Breast epithelium (tissue), 4 donors: ENCODE measurements at regions not wholly inside any gene's neighbourhood (a gene's known extent, or its start where the extent isn't known, plus 50 kb on each side); places are given as distances from the start of the nearest gene placed in this dataset.
"Not testable (repeated sequence)": the region's sequence is repeated elsewhere in the genome, so short reads cannot be mapped to it uniquely, and the experiment has no call there.

ENCODE experiments used
- DNase-seq, 2 donors: peaks; one replicate each; pipeline ENCODE4 v3.0.0-alpha.2; 2019; ENCODE audit warnings: low spot score in 2 of 2
- H3K27ac ChIP-seq, 2 donors: fragments of 200-600 bp; sonication (generic) in 1 of 2; one replicate each; pipeline ENCODE4 v1.5.1; 2016 to 2019; ENCODE audit warnings: mild to moderate bottlenecking in 1 of 2
- H3K27me3 ChIP-seq, 2 donors: fragments of 200-600 bp; sonication (generic) in 1 of 2; one replicate each; pipeline versions ENCODE4 v1.5.1 to v1.6.0; 2017 to 2019; ENCODE audit warnings: control low read depth in 1 of 2, mild to moderate bottlenecking in 1 of 2
- H3K36me3 ChIP-seq: fragments of 200-600 bp; one replicate; pipeline ENCODE4 v1.5.1; 2019
- H3K4me1 ChIP-seq, 2 donors: fragments of 200-600 bp; sonication (generic); one replicate each; pipeline ENCODE4 v1.5.1; 2016 to 2019; ENCODE audit warnings: control low read depth in 1 of 2
- H3K4me3 ChIP-seq, 3 donors: fragments of 200-600 bp; sonication (generic); 1 replicate in 2 of 3; 2 replicates in 1 of 3; pipeline ENCODE4 v1.5.1; 2016 to 2019; ENCODE audit warnings: mild to moderate bottlenecking in 3 of 3, moderate library complexity in 2 of 3
- H3K9me3 ChIP-seq, 2 donors: fragments of 200-600 bp; sonication (generic) in 1 of 2; one replicate each; pipeline ENCODE4 v1.5.1; 2016 to 2019; ENCODE audit warnings: control low read depth in 1 of 2
- CTCF ChIP-seq, 3 donors: fragments of 450-650 bp; IDR thresholded peaks; one replicate each; pipeline ENCODE4 v1.5.1; 2016 to 2017; ENCODE audit warnings: antibody characterized with exemption in 3 of 3, mild to moderate bottlenecking in 3 of 3, moderate library complexity in 3 of 3
- POLR2A ChIP-seq: fragments of 450-650 bp; IDR thresholded peaks from one replicate; pipeline ENCODE4 v1.6.1; 2016; ENCODE audit warnings: antibody characterized with exemption, mild to moderate bottlenecking, moderate library complexity
- POLR2AphosphoS5 ChIP-seq, 3 donors: sonication (generic); formaldehyde crosslinking; IDR thresholded peaks; one replicate each; pipeline ENCODE4 v1.6.1; 2017; ENCODE audit warnings: antibody characterized with exemption in 3 of 3
- intact Hi-C: fragments of 100-400 bp; cut with DNase I; formaldehyde crosslinking; loops from one replicate; pipeline ENCODE4 v1.15.1; 2023; ENCODE audit warnings: low total_unique reads

- no peaks in the 10 kb centered on the region for H3K9me3 ChIP-seq
- H3K36me3 ChIP-seq, result no peaks in the 10 kb centered on the region
- TF ChIP-seq POLR2A (no peak), POLR2AphosphoS5 (IDR thresholded peaks at IDR 0.05) (no peak), CTCF (IDR thresholded peaks at IDR 0.05) (no peak)
- no peak for DNase-seq
- H3K4me3 ChIP-seq, result no peak overlapping the region
- intact Hi-C loops, result no loop called here
- no peaks in the 10 kb centered on the region for H3K4me1 ChIP-seq
- no peak overlapping the region for H3K27ac ChIP-seq
- H3K27me3 ChIP-seq, result no peaks in the 10 kb centered on the region
Observed at GRCh38 chr11:70558681-70559080, 160.4 kb downstream of the CTTN start.

GRCh38 chr11:70559516-70559915 is 161.2 kb downstream of the CTTN start:
- H3K4me3 ChIP-seq, result no peak overlapping the region
- H3K4me1 ChIP-seq, result no peaks in the 10 kb centered on the region
- H3K36me3 ChIP-seq, result no peaks in the 10 kb centered on the region
- no peak for DNase-seq
- H3K27ac ChIP-seq, result no peak overlapping the region
- H3K27me3 ChIP-seq, result no peaks in the 10 kb centered on the region
- intact Hi-C loops, result no loop called here
- no peak for TF ChIP-seq CTCF (IDR thresholded peaks at IDR 0.05)
- TF ChIP-seq POLR2A, result no peak
- TF ChIP-seq POLR2AphosphoS5 (IDR thresholded peaks at IDR 0.05), result no peak
- no peaks in the 10 kb centered on the region for H3K9me3 ChIP-seq

GRCh38 chr11:70560621-70561020 is 162.3 kb downstream of the CTTN start:
- H3K4me3 ChIP-seq, H3K4me1 ChIP-seq, DNase-seq, intact Hi-C loops, H3K27me3 ChIP-seq, H3K36me3 ChIP-seq, H3K9me3 ChIP-seq, H3K27ac ChIP-seq: not testable (repeated sequence)

- Histone ChIP-seq H3K27ac (no peak overlapping the region), H3K36me3 (no peaks in the 10 kb centered on the region), H3K9me3 (no peaks in the 10 kb centered on the region), H3K27me3 (no peaks in the 10 kb centered on the region), H3K4me1 (peaks cover 0 to 4% of the 10 kb centered on the region in 2 donors), H3K4me3 (no peak overlapping the region)
- TF ChIP-seq CTCF (IDR thresholded peaks at IDR 0.05) (no peak), POLR2AphosphoS5 (IDR thresholded peaks at IDR 0.05) (no peak), POLR2A (no peak)
- intact Hi-C loops, result no loop called here
- DNase-seq, result no peak
Observed at GRCh38 chr11:70566768-70567530, 168.6 kb downstream of the CTTN start.

GRCh38 chr11:70567680-70568034 is 169.3 kb downstream of the CTTN start:
- no peaks in the 10 kb centered on the region for H3K27me3 ChIP-seq

More at GRCh38 chr11:70567680-70568034, 169.3 kb downstream of the CTTN start:
- H3K4me3 ChIP-seq, result peak overlapping the region; percentile 29 to 68 (median 48)
- H3K9me3 ChIP-seq, result no peaks in the 10 kb centered on the region
- H3K4me1 ChIP-seq, result peaks cover 0 to 4% of the 10 kb centered on the region in 2 donors
- H3K36me3 ChIP-seq, result no peaks in the 10 kb centered on the region
- DNase-seq, result no peak
- peak overlapping the region in 1 of 2 donors; percentile 88 for H3K27ac ChIP-seq
- intact Hi-C loops, result no loop called here
- TF ChIP-seq POLR2A, result no peak
- TF ChIP-seq POLR2AphosphoS5 (IDR thresholded peaks at IDR 0.05), result no peak
- TF ChIP-seq CTCF (IDR thresholded peaks at IDR 0.05), result no peak
